T1000 (cell line): ENCODE measurements at regions not wholly inside any gene's neighbourhood (a gene's known extent, or its start where the extent isn't known, plus 50 kb on each side); places are given as distances from the start of the nearest gene placed in this dataset.
"Not testable (repeated sequence)": the region's sequence is repeated elsewhere in the genome, so short reads cannot be mapped to it uniquely, and the experiment has no call there.

Experiments used
- DNase-seq: peaks from one replicate; lab custom pipeline; 2025; ENCODE audit warnings: mixed read lengths; lab: John Stamatoyannopoulos, UW

DNA sequence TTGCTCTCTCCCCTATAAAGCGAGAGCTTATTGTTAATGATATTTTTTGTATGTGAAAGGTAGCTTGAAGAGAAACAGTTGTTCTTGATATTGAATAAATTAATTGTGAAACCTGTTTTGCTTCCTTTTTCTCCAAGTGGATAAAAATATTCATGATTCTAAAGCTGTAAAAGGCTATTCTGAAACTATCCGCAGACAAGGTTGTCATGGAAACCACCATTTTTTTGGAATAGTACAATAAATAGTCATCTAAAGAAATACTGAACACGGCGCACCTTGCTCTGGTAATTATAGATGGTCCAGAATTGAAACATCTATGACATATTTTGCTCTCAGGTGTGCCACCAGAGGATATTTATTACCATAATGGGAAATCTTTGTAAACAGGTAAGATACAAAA, 1103.0 kb upstream of the SLC39A10 start:
- no peak for DNase-seq

- DNase-seq: no peak
Observed at GRCh38 chr2:194550702-194551101, 1106.3 kb upstream of the SLC39A10 start.

- DNase-seq: no peak
Observed at GRCh38 chr2:194549387-194549786, 1107.6 kb upstream of the SLC39A10 start.

DNA sequence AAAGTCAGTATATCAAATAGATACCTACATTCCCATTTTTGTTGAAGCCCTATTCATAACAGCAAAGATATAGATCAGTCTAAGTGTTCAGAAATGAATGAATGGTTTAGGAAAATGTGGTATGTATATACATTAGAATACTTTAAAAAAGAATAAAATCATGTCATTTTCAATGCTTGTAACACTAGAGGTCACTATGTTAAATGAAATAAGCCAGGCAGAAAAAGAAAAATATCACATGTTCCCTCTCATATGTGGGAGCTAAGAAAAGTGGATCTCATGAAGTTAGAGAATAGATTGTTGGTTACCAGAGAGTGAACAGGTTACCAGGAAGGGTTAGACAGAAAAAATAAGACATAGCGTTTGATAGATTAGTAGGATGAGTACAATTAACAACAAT, 1111.0 kb upstream of the SLC39A10 start:
- no peak for DNase-seq

DNA sequence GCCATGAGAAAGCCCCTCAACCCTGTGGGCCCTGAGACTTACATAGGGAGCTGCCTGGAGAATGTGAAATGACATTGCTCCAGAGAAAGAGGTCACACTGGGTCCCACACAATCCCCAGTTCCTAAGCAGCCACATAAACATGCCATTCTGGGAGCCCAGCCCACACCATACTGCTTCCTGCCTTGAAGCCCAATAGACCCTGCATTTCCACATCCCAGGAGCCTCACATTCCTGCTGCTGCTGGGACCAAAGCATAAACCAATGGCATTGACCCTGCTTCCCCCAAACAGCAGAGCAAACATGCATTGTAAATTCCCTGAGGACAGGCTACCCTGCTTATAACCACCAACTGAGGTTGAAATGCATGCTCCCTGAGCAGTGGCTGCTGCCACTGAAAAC, 1117.6 kb upstream of the SLC39A10 start:
- no peak for DNase-seq

DNA sequence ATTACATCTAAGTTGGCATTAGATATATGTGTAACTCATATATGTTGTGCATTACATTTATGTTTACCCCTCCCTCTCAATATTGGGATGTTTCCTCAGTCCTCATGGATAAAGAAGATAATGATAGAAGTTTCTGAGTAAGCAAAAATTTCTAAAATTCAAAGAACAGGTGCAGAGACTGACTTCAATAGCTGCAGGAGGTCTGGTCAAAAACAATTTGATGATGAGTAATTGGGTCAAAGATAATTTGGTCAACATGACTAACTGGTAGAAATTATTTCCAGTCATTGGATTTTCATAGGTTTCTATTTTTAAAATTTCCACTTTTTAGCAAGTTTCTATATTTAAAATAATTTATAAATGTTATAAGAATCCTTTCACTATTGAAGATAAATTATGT, 1130.9 kb upstream of the SLC39A10 start:
- DNase-seq: no peak

DNA sequence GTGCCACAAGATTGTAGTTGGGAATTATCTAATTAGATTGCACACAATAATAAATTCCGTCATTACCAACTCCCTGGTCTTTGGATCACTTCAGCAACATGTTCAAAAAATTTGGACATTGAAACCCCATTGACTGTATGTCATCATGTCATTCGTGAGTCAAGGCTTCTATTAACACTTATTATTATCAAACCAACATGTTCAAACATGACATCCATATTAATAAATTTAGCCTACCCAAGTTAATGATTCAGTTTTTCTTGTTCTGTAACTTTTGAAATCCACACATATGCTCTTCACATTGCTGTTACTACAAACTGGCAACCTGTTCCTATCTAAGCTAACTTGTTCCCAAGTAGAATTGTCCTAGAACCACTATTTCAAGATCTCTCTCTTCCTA, 1142.7 kb upstream of the SLC39A10 start:
- no peak for DNase-seq

DNA sequence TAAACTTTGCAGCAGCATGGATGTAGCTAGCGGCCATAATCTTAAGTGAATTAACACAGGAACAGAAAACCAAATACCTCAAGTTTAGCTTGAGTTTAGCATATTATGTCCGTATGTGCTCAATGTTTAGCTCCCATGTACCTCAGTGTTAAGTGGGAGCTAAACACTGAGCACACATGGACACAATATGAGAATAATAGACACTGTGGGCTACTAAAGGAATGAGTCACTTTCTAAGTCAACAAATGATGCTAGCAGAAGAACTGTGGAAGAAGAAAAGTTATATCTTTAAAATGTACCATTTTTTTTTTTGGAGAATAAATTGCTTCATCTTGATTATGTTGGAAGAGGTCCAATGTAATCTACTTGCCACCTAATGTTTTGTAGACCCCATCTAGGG, 1146.0 kb upstream of the SLC39A10 start:
- DNase-seq: not testable (repeated sequence)

- DNase-seq: not testable (repeated sequence)
Observed at GRCh38 chr2:194504876-194505275, 1152.2 kb upstream of the SLC39A10 start.

DNA sequence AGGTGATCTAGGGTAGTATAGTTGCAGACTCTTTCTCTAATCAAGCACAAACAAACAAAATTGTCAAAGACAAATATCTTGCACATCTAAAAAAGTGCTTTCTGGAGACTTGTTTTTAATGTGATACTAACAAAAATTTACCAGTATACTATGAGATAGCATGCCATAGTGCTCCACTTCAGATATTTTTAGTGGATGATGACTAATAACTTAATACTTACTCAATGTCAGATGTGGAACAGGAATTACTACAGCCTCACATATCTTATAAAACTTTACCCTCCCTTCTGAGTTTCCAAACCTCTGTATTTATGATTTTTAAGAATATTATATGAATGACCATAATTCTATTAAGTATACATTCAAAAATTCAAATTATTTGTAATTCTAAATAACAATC, 1162.0 kb upstream of the SLC39A10 start:
- no peak for DNase-seq

DNA sequence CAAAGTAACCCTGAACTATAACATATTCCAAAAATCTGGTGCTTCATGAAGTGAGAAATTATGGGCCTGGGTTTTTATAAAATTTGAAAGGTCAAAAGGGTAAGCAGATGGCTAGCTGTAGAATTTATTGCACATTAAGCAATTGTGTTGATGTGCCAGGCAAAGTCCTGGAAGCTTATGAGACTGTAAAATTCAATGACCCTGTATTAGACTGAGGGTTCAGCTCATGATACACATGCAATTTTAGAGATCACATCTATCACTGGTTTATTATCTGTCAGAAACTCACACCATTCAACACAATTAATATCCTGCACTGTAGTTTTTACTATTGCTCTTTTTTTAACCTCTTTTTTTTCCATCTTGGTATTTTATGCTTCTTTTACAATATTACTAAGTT, 1162.6 kb upstream of the SLC39A10 start:
- no peak for DNase-seq

DNA sequence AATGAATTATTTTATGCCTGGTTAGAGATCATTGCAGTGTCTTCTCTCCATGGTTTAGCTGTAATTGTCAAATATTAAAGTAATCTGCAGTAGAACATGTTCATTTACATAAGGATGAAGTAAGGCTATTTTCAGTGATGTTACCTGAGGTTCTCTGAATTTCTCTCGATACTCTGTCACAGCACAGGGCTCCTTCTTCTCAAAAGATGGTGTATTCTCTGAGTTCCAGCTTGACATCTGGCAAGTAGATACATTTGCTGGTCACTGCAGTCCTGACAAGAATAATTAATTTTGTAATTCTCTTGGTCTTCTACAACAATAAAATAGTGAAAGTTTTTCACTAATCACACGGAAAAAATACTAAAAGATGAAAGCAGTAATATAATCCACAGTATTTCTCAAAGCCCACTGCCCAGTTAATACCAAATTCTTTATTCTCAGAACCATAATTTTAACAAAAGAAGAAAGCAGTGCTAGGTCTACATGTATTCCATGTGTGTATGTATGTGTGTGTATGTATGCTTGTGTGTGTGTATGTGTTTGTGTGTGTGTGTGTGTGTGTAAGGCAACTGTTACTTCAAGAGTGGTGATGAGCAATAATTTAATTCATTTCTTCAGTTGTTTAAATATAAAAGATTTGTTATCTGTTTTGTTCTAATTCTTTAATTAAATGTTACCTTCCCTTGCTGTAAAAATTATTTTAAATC, 1165.5 kb upstream of the SLC39A10 start:
- no peak for DNase-seq

DNA sequence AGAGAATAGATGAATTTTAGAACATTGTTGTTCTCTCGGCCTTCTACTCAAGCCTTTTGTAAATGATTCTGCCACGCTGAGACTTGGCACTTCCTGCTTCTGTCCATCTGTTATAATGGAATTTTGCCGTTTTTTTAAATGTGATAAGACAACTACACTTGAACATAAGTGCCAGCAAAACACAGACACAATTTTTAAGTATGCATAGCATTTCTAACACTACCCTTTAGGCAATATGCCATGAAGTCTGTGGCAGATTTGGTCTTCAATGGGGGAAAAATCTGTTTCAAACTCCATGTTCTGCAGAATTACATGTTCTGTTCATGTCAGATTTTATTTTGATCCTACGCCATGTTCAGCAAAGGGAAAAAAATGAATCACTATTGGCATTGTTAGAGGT, 1170.7 kb upstream of the SLC39A10 start:
- no peak for DNase-seq

GRCh38 chr2:194483041-194483440, 1174.0 kb upstream of the SLC39A10 start:
- DNase-seq: no peak

DNA sequence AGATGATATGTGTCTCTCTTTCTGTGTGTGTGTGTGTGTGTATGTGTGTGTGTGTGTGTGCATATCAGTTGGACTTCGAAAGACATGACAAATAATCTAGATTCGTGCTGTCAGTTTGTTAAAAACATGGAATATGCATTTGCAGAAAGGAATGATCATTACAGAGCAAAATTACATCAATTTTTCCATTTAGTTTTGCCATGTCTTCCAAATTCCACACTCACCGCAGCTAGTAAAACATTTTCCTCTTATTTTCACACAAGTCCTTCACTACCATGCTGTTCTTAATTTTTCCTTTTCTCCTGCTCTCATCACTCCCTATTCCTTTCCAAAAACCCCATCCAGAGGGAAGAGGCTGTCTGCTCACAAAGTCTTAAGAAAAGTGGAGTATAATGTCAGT, 1191.4 kb upstream of the SLC39A10 start:
- no peak for DNase-seq

DNA sequence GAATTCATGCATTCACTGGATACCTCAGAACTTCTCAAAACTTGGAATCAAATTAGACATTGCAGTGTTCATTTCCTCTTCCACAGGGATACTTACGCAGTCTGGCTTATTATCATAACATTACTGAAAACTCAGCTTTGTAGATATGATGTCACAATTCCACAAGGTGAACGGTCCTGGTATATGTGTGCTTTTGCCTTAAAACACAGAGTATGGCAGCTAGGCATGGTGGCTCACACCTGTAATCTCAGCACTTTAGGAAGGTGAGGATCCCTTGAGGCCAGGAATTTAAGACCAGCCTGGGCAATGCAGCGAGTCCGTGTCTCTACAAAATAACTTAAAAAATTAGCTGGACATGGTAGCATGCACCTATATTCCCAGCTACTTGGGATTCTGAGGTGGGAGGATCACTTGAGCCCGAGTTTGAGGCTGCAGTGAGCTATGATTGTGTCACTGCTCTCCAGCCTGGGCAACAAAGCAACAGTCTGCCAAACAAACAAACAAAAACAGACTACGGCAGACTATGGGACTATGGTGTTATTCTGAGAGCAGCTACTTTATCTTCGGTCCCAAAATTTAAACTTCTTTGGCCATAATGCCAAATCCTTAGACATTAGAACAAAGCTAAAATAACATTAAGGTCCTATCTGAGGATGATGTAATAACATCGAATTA, 1191.9 kb upstream of the SLC39A10 start:
- DNase-seq: no peak

- not testable (repeated sequence) for DNase-seq
Observed at GRCh38 chr2:194462883-194463282, 1194.1 kb upstream of the SLC39A10 start.

DNA sequence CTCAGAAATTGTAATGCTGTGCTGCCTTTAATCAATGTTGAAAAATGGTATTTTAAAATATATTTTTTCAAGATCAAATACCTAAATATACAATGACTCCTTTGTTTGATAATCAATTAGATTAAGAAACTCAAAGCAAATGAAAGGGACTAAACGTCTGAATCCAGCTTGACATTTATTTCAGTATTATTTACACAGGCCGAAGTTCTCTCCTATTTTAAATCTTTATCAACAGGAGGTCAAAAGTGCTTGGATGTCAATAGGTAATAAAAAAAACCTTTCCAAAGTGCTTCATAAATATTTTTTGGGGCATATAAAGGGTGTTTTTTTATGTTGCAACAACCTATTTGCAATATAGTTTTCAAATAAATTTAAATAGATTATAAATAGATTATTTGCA, 1201.7 kb upstream of the SLC39A10 start:
- DNase-seq: no peak

DNA sequence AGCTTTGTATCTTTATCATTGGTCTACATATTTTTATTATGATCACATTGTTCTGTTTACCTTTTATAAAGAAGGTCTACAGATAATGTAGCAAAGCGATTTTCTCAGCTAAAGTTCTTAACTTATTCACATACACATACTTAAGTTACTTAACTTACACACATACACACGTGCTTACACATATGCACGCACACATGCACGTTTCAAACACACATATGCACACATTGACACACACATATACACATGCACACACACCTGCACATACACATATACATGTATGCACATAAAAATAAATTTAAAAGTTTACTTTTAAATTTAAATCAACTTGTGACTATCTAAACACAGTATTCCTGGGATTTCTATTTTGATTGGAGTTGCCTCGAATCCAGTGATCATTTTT, 1204.5 kb upstream of the SLC39A10 start:
- DNase-seq: no peak

DNA sequence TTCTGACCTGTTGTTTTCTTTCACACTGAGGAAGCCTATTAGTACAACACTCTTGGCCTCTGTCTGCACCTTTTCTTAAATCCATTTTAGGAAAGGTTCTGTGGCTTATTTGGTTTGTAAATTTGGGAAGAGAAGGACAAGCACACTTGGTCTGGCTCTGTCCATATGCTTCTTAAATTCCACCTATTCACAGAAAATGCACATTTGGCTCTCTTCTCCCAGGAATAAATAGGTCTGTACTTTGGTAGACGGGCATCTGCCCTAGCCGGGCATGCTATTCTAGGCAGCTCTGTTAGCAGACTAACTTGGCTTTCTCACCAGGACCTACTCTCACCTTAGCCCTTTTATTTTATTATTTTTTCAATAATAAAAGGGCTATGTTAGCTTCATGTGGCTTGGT, 1211.8 kb upstream of the SLC39A10 start:
- DNase-seq: no peak

- no peak for DNase-seq
Observed at GRCh38 chr2:194443926-194444325, 1213.1 kb upstream of the SLC39A10 start.

GRCh38 chr2:194424683-194425209, 1232.3 kb upstream of the SLC39A10 start:
- DNase-seq: no peak

DNA sequence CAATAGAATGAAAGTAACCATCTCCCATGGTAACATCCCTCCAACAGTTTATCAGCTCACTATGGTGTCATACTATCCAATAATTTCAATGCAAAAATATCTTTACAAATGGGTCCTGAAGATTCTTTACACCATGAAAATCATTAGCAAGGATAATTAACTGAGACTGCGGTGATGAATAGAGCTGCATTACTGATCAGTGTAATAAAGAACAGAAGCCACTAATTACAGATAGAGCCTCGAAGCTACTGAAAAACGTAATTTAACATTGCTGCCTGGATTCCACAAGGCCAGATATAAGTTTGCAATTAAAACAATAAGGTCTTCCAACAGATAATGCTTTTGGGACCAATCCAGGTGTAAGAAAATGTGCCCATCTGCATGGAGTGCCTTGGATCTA, 1245.8 kb upstream of the SLC39A10 start:
- no peak for DNase-seq

DNA sequence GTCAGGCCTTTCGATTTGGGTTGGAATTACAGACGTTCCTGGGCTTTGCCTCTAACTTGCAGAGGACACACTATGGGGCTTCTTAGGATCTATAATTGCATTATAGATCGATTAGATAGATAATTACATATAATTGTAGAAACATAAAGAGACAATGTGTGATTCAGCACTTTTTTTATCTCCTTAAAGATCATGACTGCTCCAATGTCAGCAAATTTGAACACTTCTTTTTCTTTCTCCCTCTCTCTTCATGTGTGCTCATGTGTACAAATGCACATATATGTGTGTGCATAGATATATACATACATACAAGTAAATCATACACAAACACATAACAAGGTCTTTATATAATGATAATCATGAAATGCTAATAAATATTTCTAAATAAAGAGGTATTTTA, 1261.2 kb upstream of the SLC39A10 start:
- no peak for DNase-seq
